ENCODE measurements at regions not wholly inside any gene's neighbourhood (a gene's known extent, or its start where the extent isn't known, plus 50 kb on each side); places are given as distances from the start of the nearest gene placed in this dataset.

DNA sequence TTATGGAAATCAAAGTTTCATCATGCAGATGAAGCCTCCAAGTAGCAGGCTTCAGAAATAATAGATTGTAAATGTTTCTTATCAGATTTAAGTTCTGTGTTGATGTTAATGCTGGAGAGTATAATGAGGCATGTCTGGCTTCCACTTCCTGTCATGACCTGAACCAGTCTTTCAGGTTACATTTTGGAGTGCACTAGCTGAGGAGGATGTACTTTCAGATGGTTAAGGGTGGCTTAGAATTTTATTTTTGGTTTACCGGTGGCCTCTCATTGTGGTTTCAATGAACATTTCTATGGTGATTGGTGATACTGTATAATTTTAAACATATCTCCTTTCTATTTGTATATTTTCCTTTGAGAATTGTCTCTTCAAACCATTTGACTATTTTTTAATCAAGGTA is 890.4 kb downstream of the SH3BGRL start:
- TF ChIP-seq, protein P1, sequence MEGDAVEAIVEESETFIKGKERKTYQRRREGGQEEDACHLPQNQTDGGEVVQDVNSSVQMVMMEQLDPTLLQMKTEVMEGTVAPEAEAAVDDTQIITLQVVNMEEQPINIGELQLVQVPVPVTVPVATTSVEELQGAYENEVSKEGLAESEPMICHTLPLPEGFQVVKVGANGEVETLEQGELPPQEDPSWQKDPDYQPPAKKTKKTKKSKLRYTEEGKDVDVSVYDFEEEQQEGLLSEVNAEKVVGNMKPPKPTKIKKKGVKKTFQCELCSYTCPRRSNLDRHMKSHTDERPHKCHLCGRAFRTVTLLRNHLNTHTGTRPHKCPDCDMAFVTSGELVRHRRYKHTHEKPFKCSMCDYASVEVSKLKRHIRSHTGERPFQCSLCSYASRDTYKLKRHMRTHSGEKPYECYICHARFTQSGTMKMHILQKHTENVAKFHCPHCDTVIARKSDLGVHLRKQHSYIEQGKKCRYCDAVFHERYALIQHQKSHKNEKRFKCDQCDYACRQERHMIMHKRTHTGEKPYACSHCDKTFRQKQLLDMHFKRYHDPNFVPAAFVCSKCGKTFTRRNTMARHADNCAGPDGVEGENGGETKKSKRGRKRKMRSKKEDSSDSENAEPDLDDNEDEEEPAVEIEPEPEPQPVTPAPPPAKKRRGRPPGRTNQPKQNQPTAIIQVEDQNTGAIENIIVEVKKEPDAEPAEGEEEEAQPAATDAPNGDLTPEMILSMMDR (IDR thresholded peaks at IDR 0.05): no peak
- TF ChIP-seq EP300 (IDR thresholded peaks at IDR 0.05) (no peak), POLR2A (IDR thresholded peaks at IDR 0.05) (no peak)

Data from tibial nerve (tissue), 4 donors.